Ishikawa (cell line): ENCODE measurements at regions not wholly inside any gene's neighbourhood (a gene's known extent, or its start where the extent isn't known, plus 50 kb on each side); places are given as distances from the start of the nearest gene placed in this dataset.
"Not testable (repeated sequence)": the region's sequence is repeated elsewhere in the genome, so short reads cannot be mapped to it uniquely, and the experiment has no call there.

Experiments used
- FOXM1 ChIP-seq: IDR thresholded peaks from 2 replicates; pipeline ENCODE4 v1.6.1; 2012; ENCODE audit warnings: low read depth, borderline replicate concordance
- RAD21 ChIP-seq: IDR thresholded peaks from 2 replicates; pipeline ENCODE4 v1.6.1; 2012; ENCODE audit warnings: low read depth
- TAF1 ChIP-seq: IDR thresholded peaks from 2 replicates; pipeline ENCODE4 v1.6.1; 2012; ENCODE audit warnings: low read depth, mild to moderate bottlenecking
- TCF12 ChIP-seq: IDR thresholded peaks from 2 replicates; pipeline ENCODE4 v1.6.1; 2012; ENCODE audit warnings: low read depth
- TEAD4 ChIP-seq: IDR thresholded peaks from 2 replicates; pipeline ENCODE4 v1.6.1; 2012
- YY1 ChIP-seq: IDR thresholded peaks from 2 replicates; pipeline ENCODE4 v1.6.1; 2012; ENCODE audit warnings: low read depth
- TF ChIP-seq, protein P1 (sequence below): IDR thresholded peaks from 2 replicates; pipeline ENCODE4 v1.6.1; 2012
- TF ChIP-seq, protein P2 (sequence below): IDR thresholded peaks from 2 replicates; pipeline ENCODE4 v1.6.1; 2012; ENCODE audit warnings: low read depth, mild to moderate bottlenecking

DNA sequence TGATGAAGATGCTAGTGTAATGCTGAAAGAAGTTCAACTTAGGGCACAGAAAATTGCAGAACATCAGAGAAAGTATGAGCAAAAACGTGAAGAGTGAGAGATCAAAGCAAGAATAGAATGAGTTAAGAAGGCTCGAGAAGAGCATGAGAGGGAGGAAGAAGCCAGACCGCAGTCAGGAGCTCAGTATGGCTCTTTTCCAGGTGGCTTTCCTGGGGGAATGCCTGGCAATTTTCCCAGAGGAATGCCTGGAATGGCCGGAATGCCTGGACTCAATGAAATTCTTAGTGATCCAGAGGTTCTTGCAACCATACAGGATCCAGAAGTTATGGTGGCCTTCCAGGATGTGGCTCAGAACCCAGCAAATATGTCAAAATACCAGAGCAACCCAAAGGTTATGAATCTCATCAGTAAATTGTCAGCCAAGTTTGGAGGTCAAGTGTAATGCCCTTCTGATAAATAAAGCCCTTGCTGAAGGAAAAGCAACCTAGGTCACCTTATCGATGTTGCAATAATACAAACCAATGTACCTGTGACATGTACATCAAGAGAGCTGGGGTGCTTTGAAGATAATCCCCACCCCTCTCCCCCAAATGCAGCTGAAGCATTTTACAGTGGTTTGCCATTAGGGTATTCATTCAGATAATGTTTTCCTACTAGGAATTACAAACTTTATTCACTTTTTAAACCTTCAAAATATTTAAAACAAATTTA is 277.9 kb downstream of the LPIN1 start:
- not testable (repeated sequence) for TF ChIP-seq YY1, TCF12, TAF1, FOXM1, RAD21
- TF ChIP-seq, protein P1, sequence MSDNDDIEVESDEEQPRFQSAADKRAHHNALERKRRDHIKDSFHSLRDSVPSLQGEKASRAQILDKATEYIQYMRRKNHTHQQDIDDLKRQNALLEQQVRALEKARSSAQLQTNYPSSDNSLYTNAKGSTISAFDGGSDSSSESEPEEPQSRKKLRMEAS: not testable (repeated sequence)
- TF ChIP-seq, protein P2, sequence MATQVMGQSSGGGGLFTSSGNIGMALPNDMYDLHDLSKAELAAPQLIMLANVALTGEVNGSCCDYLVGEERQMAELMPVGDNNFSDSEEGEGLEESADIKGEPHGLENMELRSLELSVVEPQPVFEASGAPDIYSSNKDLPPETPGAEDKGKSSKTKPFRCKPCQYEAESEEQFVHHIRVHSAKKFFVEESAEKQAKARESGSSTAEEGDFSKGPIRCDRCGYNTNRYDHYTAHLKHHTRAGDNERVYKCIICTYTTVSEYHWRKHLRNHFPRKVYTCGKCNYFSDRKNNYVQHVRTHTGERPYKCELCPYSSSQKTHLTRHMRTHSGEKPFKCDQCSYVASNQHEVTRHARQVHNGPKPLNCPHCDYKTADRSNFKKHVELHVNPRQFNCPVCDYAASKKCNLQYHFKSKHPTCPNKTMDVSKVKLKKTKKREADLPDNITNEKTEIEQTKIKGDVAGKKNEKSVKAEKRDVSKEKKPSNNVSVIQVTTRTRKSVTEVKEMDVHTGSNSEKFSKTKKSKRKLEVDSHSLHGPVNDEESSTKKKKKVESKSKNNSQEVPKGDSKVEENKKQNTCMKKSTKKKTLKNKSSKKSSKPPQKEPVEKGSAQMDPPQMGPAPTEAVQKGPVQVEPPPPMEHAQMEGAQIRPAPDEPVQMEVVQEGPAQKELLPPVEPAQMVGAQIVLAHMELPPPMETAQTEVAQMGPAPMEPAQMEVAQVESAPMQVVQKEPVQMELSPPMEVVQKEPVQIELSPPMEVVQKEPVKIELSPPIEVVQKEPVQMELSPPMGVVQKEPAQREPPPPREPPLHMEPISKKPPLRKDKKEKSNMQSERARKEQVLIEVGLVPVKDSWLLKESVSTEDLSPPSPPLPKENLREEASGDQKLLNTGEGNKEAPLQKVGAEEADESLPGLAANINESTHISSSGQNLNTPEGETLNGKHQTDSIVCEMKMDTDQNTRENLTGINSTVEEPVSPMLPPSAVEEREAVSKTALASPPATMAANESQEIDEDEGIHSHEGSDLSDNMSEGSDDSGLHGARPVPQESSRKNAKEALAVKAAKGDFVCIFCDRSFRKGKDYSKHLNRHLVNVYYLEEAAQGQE: not testable (repeated sequence)
- TF ChIP-seq TEAD4: peak; percentile 89
